HG02623 (cell line): ENCODE measurements at regions not wholly inside any gene's neighbourhood (a gene's known extent, or its start where the extent isn't known, plus 50 kb on each side); places are given as distances from the start of the nearest gene placed in this dataset.

Experiments
- ATAC-seq: cut with Tn5 transposase; IDR thresholded peaks from one replicate; pipeline ENCODE4 v1.9.1; 2021; ENCODE audit warnings: moderate library complexity; ENCODE audit not compliant: unreplicated experiment

DNA sequence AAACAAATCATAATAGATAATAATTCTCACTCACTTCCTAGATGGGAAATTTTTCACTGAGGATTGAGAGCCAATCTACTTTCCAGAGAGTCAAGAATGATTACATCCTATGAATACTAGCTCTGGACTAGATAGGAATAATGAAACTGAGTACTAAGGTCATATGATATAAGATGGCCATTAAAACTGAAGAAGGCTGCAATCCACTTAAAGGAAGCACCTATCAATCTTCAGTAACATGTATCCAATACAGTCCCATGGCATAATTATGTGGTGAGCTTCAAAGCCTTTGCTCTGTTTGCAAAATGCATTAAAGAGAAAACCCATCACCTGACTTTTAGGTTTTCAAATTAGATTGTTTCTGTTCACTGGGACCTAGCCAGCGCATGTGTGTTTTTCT, 398.0 kb upstream of the MEIS1 start:
- ATAC-seq = no peak

DNA sequence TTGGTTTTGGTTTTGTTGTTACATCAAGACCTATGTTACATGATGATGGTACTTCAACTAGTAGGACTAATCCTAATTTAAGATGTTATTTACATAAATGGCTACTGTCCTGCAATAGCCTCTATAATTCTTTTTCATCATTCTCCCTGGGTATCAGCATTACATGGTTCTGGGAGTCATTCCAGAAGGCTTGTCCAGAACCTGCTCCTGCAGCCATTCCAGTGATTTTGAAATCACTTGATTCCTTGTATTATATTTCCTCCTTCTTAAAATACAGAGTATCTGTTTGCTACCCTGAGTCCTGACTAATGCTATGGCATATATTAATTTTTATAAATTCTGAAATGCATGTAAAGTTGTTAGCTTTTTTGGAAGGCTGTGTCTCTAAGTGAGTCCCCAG, 400.5 kb upstream of the MEIS1 start:
- no peak for ATAC-seq

DNA sequence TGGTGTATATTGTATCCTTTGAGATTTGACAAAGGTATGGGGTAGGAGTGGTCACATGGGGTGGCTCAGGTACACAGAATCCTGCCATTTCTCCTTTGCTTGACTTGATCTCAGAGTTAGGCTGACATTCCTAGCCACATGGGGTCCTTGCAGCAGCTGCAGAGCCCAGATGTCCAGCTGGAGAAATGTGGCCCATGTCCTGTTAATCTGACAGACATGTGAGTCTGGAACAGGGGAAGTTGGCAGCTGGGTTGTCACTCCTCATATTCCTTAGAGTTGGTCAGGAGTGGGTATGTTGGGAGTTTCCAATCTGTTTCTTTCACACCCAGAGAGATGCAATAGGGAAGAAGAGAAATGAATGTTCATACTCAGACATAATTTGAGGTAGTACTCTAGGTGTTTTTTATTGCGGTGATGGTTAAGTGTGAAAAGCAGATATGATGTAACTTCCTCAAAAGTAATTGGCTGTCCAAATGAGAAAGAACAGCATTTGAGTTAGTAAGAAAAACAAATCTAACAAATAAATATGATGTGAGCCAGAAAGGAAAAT, 402.6 kb upstream of the MEIS1 start:
- ATAC-seq = no peak

DNA sequence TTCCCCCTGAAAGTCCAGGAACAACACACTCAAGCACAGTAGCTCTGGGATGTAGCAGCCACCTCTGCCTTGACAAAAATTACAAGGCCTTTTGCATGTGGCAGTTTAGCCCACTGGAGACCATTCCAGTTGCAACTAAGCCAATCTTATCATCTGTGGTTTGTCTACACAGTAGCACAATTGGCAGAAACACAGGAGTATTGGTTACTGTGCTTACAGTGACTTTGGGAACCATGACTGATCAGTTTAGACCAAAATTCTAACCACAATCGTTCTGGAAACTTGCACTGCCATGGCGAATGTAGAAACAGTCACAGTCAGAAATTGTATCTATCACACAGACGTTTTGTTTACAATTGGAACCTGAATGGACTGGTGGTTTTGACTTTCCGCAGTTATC, 403.7 kb upstream of the MEIS1 start:
- no peak for ATAC-seq

DNA sequence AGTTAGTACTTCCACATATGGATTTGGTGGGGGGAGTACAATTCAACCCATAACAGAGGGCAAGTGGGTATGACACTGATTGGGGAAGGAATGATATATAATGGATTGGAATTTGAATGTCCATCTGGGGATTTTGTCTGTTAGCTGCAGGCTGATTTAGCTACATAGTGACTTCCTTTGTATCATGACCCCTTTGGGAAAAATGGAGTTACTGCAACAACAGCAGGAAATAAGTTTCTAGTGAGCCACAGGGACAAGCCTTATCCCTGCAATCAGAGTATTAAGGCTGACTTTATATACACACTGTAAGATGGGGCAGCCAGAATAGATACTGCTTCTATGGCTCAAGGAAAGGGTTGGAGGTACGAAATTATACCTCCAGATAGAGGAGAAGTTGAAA, 404.4 kb upstream of the MEIS1 start:
- ATAC-seq = no peak

DNA sequence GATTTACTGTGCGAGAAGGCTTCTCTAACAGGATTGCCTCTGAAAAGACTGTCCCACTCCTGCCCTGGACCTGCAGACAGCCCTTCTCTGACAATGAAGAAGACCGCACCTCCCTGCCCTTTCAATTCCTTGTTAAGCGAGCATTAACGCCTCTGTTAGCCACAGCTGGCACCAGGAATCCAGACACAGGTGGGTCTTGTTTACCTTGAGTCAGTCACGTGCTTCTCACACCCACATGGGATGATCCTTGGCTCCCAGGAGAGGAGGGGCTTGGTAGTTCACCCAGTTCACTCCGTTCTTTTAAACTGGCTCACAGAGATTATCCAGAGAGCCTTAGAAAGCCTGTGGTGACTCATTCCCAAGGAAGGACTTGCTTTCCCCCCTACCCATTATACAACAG, 410.5 kb upstream of the MEIS1 start:
- no peak for ATAC-seq

DNA sequence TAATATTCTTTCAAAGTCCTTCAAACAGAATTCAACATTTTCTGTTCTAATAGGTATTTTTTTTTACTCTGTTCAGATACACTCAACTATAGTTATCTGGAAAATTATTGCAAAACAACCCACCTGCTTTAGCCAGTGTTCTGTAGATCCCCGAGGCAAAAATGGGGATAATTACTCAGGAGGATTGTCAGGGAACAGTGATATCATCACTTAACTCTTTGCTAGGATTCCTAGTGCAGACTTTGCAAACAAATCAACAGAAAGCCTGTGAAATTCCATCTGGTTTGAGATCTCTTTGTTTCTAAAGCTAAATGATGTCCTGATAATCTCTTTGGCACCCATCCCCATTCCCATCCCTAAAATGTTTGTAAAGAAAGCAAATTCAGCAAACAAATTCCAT, 413.6 kb upstream of the MEIS1 start:
- ATAC-seq = no peak

DNA sequence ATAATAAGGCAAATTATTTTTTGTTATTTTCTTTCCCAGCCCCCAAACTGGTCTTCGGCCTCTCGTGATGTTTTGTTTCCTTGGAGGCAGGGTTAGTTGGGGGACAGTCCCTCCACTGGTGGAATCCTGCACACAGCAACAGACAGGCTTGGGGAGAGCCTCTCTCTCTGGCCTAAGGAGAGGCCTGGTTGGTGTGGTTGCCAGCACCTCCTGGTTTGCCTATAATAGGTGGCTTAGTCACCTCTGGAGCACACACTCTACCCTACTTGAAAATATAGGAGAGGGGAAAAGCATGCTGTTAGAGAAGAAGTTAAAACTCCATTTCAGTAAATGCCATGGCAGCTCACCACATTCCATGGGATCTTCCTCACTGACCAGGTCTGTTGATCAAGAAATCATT, 417.2 kb upstream of the MEIS1 start:
- ATAC-seq = no peak

DNA sequence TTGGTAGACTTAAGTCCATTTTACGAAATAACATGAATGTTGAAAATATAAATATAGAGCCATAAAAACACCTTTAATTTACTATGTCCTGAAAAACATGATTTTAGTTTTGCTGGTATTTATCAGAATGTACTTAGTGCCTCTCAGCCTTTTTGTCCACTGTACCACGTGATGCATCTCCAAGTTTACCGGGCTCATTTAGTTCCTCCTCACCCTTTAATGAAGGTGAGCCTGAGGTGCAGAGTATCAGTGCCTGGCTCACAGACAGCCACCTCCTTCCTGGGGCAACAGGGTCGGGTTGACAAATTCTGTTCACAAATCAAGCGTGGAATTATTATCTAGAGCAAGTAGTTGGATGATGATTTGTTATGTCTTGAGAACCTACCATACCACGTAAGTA, 420.5 kb upstream of the MEIS1 start:
- no peak for ATAC-seq

DNA sequence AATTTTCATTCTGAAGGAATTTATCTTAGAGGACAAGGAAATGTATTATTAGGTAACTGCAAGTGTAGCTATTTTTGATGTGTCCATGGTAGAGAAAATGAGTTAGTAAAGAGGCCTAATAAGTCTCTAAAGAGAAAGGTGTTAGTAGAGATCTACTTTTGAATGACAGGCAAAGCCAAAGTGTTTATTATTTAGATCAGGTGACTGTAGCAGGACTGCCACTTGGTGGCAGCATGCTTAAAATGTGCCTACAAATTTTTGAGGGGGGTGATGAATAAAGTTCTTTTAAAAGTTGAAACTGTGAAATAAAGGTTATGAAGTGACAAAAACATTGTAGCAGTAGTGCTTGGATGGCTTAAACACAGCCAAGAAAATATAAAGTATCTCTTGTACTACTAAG, 421.5 kb upstream of the MEIS1 start:
- no peak for ATAC-seq

DNA sequence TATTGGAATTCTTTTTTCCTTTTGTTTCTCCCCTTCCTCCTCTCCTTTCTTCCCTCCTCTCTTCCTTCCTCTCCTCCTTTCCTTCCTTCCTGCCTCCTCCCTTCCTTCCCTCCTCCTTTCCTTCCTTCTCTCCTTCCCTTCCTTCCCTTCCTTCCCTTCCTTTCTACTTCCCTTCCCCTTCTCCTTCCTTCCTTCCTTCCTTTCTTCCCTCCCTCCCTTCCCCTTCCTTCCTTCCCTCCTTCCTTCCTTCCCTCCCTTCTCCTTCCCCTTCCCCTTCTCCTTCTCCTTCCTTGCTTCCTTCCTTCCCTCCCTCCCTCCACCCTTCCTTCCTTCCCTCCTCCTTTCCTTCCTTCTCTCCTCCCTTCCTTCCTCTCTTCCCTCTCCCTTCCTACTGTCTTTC, 431.0 kb upstream of the MEIS1 start:
- no peak for ATAC-seq

DNA sequence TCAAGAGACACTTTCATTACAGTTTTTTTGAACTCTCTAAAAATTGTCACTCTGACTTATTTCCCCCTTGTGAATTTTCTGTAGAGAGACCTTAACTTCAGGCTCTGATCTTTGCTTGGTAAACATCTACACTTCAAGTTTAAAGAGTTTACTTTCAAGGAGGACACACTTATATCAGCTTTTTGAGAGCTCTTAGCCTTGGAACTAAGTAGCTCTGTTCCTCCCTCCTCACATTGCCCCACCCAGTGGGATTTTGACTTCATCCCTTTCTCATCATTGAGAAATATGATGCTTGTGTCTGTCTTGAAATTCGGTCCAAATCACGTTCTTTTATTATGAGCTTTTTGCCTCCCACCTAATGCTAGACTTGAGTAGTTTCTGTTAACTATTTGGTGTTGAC, 433.4 kb upstream of the MEIS1 start:
- no peak for ATAC-seq

DNA sequence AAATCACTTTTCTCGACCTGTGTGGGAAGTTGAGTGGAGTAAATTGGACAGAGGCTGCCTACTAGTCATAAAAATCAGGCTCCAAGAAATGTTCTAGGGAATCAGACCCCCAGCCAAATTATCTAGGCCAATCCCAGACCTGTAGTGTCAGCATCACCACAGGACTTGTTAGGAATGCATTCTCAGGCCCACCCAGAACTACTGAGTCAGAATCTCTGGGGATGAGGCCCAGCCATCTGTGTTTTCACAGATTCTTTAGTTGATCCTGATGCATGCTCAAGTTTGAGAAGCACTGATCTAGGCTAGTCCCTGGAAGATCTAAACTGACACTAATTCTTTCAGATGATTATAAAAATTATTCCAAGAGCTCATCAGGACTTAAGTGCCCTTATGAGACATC, 434.0 kb upstream of the MEIS1 start:
- no peak for ATAC-seq

DNA sequence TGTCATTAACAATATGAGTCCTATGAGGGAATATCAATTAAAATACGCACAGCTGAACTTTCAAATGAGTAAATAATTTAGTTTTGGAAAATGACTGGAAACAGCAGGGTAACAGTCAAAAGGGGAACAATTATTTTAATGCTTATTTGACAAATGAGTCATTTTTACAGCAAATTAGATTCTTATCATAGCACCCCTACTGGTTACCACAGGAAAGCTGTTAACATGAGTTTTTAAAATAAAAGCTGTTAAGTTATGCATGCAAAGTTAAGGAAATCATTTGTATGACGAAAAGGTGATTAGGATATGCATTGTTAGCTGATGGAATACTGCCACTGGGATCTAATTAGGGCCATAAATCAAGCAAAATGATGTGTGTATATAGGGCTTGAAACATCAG, 435.1 kb upstream of the MEIS1 start:
- no peak for ATAC-seq

DNA sequence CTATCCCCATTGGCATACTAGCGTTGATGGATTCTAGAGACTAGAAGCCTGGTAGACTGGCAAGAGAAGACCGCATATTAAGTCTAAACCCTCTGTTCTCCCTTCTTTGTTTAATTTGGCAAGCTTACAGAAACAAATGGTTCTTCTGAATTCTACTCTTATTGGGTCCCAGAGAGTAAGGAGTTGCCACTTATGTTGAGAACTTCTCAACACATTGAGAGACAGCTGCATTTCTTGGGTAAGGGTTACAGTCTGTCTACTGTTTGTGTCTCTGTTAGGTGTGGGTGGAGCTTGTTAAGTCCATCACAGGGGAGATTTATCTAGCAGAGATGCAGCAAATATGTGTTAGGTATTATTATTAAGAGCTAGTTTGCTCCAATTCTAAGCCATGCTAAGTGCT, 435.8 kb upstream of the MEIS1 start:
- ATAC-seq = no peak

DNA sequence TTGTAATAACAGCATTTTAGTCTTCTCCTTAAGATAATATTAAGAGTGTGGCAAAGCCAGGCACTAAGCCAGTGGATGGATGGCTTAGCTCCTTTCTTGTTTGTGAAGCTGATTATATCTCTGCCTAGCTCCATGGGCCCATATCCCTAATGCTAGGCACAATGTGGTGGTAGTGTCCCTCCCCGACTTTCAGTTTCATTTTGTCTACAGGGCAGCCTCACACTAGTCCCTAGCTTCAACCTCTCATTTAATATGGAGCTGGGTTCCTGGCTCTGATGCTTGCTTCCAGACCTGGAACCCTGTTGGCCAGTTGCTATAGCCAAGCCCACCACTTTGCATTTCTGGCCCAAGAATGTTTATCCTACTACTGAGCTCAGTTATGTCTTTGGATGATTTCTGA, 437.0 kb upstream of the MEIS1 start:
- no peak for ATAC-seq

DNA sequence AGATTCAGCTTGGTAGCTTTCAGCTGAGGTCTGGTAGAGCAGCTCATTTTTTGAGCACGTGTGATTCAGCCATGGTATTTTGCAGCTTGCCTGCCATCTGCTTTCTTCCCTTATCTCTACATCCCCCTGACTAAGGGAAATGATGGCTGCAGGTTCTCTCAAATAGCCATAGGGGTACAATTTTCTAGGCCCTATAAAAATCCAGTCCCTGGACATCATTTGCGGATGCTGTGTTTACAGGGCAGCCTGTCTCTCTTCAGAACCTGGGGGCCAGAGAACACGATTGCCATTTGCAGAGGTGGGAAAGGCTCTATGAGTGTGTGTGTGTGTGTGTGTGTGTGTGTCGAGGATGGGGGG, 442.7 kb upstream of the MEIS1 start:
- ATAC-seq = no peak

DNA sequence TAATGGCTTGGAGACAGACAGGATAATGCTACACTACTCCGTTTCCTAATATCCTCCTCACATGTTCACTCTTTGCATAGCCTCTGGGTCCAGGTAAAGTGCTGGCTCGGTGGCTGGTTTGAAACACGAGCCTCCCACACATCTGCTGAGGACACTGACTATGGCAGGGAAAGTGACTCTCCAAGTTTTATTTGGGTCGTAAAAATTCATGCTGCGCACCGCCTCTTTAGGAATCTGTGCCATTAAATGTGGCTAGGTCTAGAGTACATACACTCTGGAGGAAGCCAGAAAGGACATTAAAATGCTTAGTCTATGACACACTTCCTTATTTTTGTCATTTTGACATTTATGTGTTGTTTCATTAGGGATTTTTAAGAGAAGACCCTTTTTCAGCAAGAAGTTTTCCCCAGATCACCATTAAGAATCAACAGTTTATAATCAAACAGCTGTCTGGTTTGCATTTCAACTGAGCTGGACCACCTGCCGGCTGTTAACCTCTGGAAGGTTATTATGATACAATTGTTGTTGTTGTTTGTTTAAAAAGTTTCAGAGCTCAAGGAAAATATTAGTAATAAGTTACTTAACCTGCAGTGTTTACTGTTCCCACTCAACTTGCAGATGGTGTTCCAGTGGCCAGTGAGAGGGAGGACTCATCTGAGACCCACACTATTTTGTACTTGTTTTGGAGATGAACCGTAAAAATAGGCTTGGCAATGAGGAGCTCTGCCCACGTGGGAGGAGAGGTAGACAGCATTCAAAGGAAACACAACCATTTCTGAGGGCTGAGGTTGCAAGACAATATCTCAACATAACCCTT, 443.3 kb upstream of the MEIS1 start:
- ATAC-seq = no peak

DNA sequence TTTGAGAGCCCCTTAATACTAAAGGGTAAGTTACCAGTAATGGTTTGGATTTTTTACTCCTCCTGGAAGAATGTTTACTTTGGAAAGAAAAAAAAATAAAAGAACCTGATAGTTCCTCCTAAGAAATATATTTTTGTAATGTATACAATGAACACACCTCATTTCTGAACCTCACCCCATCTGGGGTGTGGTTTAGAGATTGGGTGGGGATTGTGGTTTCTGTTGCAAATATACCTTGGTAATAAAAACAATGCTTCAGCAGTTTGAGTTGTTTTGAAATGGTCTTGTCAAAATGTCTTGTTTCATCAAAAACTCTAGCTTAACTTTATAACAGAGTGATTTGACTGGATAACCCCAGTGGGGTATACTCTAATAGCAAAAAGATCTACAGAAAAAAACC, 448.9 kb upstream of the MEIS1 start:
- no peak for ATAC-seq

DNA sequence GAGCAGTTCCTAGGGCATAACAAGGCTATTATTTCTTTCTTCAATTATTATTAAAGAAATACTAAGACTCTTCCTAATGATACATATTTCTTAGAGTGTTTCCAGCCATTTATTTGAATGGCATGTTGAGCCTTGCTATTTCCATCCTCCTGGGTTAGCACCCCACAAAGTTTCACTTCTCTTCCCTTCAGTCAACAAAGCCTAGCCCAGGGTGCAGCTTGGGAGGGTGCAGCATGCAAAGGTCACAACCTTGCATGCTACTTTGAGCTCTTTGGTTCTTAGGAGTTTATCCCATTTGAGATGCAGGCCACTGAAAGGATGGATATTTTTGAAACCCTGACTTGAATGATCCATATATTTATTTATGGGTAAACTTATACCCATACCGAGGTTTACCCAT, 454.4 kb upstream of the MEIS1 start:
- no peak for ATAC-seq

DNA sequence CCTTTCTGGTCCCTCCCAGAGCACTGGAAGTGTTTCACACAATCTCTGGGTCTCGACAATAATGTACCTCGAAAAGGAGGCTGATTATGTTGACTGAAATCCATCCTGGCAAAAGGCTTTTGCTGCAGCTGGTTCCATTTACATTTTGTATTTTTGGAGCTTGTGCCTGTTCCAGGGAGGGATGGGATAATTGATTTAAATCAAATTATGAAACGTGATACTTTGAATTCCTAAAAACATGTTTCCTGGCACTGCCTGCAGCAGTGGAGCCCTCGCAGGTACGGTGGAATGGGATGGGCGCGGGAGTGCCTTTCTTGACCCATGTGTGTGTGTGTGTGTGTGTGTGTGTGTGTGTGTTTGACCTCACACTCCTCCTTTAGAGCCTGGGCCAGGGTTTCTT, 455.5 kb upstream of the MEIS1 start:
- no peak for ATAC-seq

DNA sequence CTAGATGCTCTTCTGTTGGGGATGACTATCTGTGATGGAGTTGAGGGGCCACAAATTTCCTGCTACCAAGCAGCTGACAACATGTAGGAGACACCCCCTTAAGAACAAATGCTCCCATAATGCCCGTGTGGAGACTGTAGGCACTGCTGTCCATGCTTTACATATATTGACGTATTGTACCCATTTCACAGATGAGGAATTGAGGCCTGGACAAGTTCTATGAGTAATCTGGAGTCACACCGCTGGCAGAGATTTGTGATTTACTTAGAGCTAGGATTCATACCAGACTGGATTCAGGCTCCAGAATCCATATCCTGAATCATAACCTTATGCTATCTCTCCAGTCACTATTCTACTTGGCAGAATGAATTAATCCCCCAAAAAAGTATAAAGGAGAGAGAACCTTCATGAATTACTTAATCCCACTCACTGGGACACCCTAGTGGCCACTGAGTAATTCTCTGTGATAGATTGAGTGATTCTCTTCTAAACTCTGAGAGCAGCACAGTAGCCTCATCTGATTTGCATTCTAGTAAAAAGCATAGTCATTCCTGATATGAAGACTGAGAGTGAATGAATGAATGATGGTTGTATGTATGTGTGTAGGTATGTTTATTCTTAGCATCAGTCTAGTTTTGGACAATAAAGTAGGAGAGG, 460.7 kb upstream of the MEIS1 start:
- peak; percentile 78 for ATAC-seq

DNA sequence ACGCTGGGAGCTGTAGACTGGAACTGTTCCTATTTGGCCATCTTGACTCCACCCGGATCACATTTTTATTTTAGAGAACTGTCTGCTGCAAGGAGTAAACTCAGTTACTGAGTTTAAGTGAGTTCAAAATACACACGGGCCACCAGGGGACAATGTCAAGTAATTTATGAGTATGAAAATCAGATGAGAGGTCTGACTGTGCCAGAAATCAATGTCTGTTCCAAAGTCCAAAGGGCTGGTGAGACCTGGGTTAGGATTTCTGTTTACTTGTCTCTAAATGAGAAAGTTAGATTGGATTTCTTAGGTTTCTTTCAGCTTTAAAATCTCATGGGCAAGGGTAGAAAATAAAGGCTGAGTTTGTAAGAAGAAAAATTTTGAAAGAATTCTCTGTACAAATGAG, 465.8 kb upstream of the MEIS1 start:
- ATAC-seq = no peak
